ENCODE measurements at regions not wholly inside any gene's neighbourhood (a gene's known extent, or its start where the extent isn't known, plus 50 kb on each side); places are given as distances from the start of the nearest gene placed in this dataset.

- no peak for TF ChIP-seq FOXM1 (IDR thresholded peaks at IDR 0.05; ENCODE audit: borderline replicate concordance)
- TF ChIP-seq ELF4 (IDR thresholded peaks at IDR 0.05) = no peak
- no peak for TF ChIP-seq LEF1 (IDR thresholded peaks at IDR 0.05; ENCODE audit: borderline replicate concordance)
- TF ChIP-seq NFRKB (IDR thresholded peaks at IDR 0.05) = no peak
- TF ChIP-seq FOXA1 (IDR thresholded peaks at IDR 0.05) = no peak
- no peak for TF ChIP-seq FOXK2 (IDR thresholded peaks at IDR 0.05)
- TF ChIP-seq L3MBTL2 (conservative IDR thresholded peaks at IDR 0.05) = no peak
- no peak for TF ChIP-seq BHLHE40 (IDR thresholded peaks at IDR 0.05; ENCODE audit: borderline replicate concordance)
- TF ChIP-seq CTBP1 (IDR thresholded peaks at IDR 0.05; ENCODE audit: borderline replicate concordance) = no peak
- no peak for TF ChIP-seq ZNF384 (IDR thresholded peaks at IDR 0.05)
- ChIA-PET POLR2A (no interaction called here), CTCF (no interaction called here)
- no peak for DNase-seq (ENCODE audit: extremely low spot score)
Observed at GRCh38 chr1:222140206-222140605, 398.3 kb upstream of the DUSP10 start.

GRCh38 chr1:222138095-222138494 is 396.2 kb upstream of the DUSP10 start:
- POLR2A ChIA-PET = no interaction called here
- CTCF ChIA-PET = no interaction called here
- TF ChIP-seq SP1 (IDR thresholded peaks at IDR 0.05) (no peak), FOXK2 (IDR thresholded peaks at IDR 0.05) (no peak), TARDBP (IDR thresholded peaks at IDR 0.05) (no peak), ARNT (IDR thresholded peaks at IDR 0.05) (no peak)
- DNase-seq (ENCODE audit: extremely low spot score) = no peak

GRCh38 chr1:222136869-222137268 is 395.0 kb upstream of the DUSP10 start:
- TF ChIP-seq, protein P1, sequence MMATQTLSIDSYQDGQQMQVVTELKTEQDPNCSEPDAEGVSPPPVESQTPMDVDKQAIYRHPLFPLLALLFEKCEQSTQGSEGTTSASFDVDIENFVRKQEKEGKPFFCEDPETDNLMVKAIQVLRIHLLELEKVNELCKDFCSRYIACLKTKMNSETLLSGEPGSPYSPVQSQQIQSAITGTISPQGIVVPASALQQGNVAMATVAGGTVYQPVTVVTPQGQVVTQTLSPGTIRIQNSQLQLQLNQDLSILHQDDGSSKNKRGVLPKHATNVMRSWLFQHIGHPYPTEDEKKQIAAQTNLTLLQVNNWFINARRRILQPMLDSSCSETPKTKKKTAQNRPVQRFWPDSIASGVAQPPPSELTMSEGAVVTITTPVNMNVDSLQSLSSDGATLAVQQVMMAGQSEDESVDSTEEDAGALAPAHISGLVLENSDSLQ (IDR thresholded peaks at IDR 0.05) = no peak
- TF ChIP-seq TARDBP (IDR thresholded peaks at IDR 0.05) (no peak), FOXM1 (IDR thresholded peaks at IDR 0.05; ENCODE audit: borderline replicate concordance) (no peak), FOXK2 (IDR thresholded peaks at IDR 0.05) (no peak)
- no peak for DNase-seq (ENCODE audit: extremely low spot score)
- ChIA-PET POLR2A (no interaction called here), CTCF (no interaction called here)

- CTCF ChIA-PET = no interaction called here
- no peak for DNase-seq (ENCODE audit: extremely low spot score)
- no peak for TF ChIP-seq L3MBTL2 (conservative IDR thresholded peaks at IDR 0.05)
- TF ChIP-seq ELF4 (IDR thresholded peaks at IDR 0.05) = no peak
- TF ChIP-seq FOXK2 (IDR thresholded peaks at IDR 0.05) = no peak
- no peak for TF ChIP-seq CTBP1 (IDR thresholded peaks at IDR 0.05; ENCODE audit: borderline replicate concordance)
- TF ChIP-seq, protein P1 (IDR thresholded peaks at IDR 0.05) = no peak
- TF ChIP-seq TARDBP (IDR thresholded peaks at IDR 0.05) = no peak
- POLR2A ChIA-PET = no interaction called here
Observed at GRCh38 chr1:222129041-222129440, 387.2 kb upstream of the DUSP10 start.

DNA sequence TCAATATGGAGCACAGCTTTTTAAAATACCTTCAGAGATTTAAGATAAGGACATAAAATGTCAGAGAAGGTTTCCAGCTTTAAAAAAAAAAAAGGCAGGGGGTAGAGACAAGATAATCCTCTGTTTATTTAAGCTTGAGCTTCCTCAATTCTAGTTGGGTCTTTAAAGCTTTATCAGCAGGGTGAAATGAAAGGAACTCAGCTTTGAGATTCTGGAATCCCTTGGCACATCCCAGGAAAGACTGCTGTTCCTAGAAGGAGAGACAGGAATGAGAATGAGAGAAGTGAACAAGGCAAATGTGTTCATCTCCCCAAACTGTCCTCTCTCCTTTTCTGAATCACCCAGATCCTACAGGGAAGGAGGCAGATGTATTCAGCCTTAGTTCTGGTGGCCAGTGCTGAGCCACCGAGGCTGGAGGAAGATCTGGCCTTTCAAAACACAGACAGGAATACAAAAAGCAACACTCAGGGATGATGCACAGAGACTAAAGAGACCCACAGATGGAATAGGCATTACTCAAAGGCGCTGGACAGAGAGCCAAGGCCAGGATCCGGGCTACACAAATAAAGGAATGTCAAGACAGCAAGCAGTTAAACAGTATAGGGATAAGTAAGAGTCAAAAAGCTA is 385.8 kb upstream of the DUSP10 start:
- ChIA-PET POLR2A (no interaction called here), CTCF (no interaction called here)
- TF ChIP-seq NFRKB (IDR thresholded peaks at IDR 0.05) = no peak
- TF ChIP-seq SP1 (IDR thresholded peaks at IDR 0.05) = no peak
- no peak for TF ChIP-seq LEF1 (IDR thresholded peaks at IDR 0.05; ENCODE audit: borderline replicate concordance)
- TF ChIP-seq FOXM1 (IDR thresholded peaks at IDR 0.05; ENCODE audit: borderline replicate concordance) = no peak
- no peak for TF ChIP-seq ZNF384 (IDR thresholded peaks at IDR 0.05)
- no peak for TF ChIP-seq L3MBTL2 (conservative IDR thresholded peaks at IDR 0.05)
- TF ChIP-seq, protein P1 (IDR thresholded peaks at IDR 0.05) = no peak
- no peak for TF ChIP-seq FOXA1 (IDR thresholded peaks at IDR 0.05)
- TF ChIP-seq FOXK2 (IDR thresholded peaks at IDR 0.05) = no peak
- DNase-seq (ENCODE audit: extremely low spot score) = no peak

- CTCF ChIA-PET = interaction anchor here (1.1 kb wide), 1 partner anchor 649 kb away, joined by 3 read pairs; no protein-coding TSS in a partner anchor
- DNase-seq (ENCODE audit: extremely low spot score) = no peak
- POLR2A ChIA-PET = no interaction called here
- TF ChIP-seq L3MBTL2 (conservative IDR thresholded peaks at IDR 0.05) = no peak
- TF ChIP-seq FOXM1 (IDR thresholded peaks at IDR 0.05; ENCODE audit: borderline replicate concordance) = no peak
Observed at GRCh38 chr1:222127096-222127495, 385.2 kb upstream of the DUSP10 start.

DNA sequence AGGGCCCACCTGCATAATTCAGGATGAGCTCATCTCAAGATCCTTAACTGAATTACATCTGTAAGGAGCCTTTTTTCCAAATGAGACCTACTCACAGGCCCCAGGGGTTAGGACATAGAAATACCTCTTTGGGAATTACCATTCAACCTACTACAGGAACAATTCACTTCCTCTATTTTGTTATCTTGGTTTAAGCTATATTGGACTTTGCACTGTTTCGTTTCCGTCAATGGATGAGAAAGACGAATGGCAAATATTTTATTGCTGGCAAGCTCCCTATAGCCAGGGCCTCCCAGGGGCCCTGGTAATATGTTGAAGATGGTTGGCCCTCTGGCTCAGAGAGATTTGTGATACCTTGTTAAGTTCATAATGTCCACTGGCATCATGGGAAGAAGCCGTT is 384.2 kb upstream of the DUSP10 start:
- TF ChIP-seq NFRKB (IDR thresholded peaks at IDR 0.05) (no peak), TARDBP (IDR thresholded peaks at IDR 0.05) (no peak), ARNT (IDR thresholded peaks at IDR 0.05) (no peak), FOXM1 (IDR thresholded peaks at IDR 0.05; ENCODE audit: borderline replicate concordance) (no peak), FOXA1 (IDR thresholded peaks at IDR 0.05) (no peak), SP1 (IDR thresholded peaks at IDR 0.05) (no peak), ELF4 (IDR thresholded peaks at IDR 0.05) (no peak), SUZ12 (IDR thresholded peaks at IDR 0.05) (no peak), ZNF384 (IDR thresholded peaks at IDR 0.05) (no peak), HDGF (IDR thresholded peaks at IDR 0.05; ENCODE audit: borderline replicate concordance) (no peak), LEF1 (IDR thresholded peaks at IDR 0.05; ENCODE audit: borderline replicate concordance) (no peak), L3MBTL2 (conservative IDR thresholded peaks at IDR 0.05) (no peak)
- TF ChIP-seq, protein P1 (IDR thresholded peaks at IDR 0.05) = no peak
- ChIA-PET POLR2A (no interaction called here), CTCF (interaction anchor here (1.1 kb wide), 1 partner anchor 648 kb away, joined by 3 read pairs; no protein-coding TSS in a partner anchor)

More for the DNA sequence above, 384.2 kb upstream of the DUSP10 start:
- no peak for DNase-seq (ENCODE audit: extremely low spot score)
